Naive B cell (primary cell): ENCODE measurements at regions not wholly inside any gene's neighbourhood (a gene's known extent, or its start where the extent isn't known, plus 50 kb on each side); places are given as distances from the start of the nearest gene placed in this dataset.

ENCODE experiments used
- ATAC-seq, 2 donors: fragments of 150-1000 bp; cut with Tn5 transposase; 2 replicates each; pipeline ENCODE4 v1.10.0; 2021; ENCODE audit warnings: low read depth in 2 of 2, mild to moderate bottlenecking in 2 of 2, moderate library complexity in 2 of 2
- DNase-seq: peaks from one replicate; pipeline ENCODE4 v3.0.0; 2022
- H3K27ac Mint-ChIP-seq, 6 donors: one replicate each; pipeline ENCODE4 v1.8.0; 2020 to 2022; ENCODE audit warnings: mild to moderate bottlenecking in 6 of 6, mixed read lengths in 6 of 6, moderate library complexity in 5 of 6, inconsistent platforms in 2 of 6
- H3K27me3 Mint-ChIP-seq, 3 donors: one replicate each; pipeline ENCODE4 v1.8.0; 2021 to 2022; ENCODE audit warnings: mixed read lengths in 3 of 3, mild to moderate bottlenecking in 1 of 3
- H3K36me3 Mint-ChIP-seq, 2 donors: one replicate each; pipeline ENCODE4 v1.8.0; 2020 to 2022; ENCODE audit warnings: mixed read lengths in 2 of 2, inconsistent platforms in 1 of 2, mild to moderate bottlenecking in 1 of 2
- H3K4me1 Mint-ChIP-seq, 3 donors: one replicate each; pipeline ENCODE4 v1.8.0; 2020 to 2022; ENCODE audit warnings: mixed read lengths in 3 of 3, inconsistent platforms in 1 of 3, mild to moderate bottlenecking in 1 of 3, moderate library complexity in 1 of 3
- H3K4me3 Mint-ChIP-seq, 8 donors: one replicate each; pipeline ENCODE4 v1.8.0; 2020 to 2022; ENCODE audit warnings: mild to moderate bottlenecking in 8 of 8, mixed read lengths in 8 of 8, moderate library complexity in 8 of 8, inconsistent platforms in 2 of 8
- H3K9me3 Mint-ChIP-seq, 7 donors: one replicate each; pipeline ENCODE4 v1.8.0; 2020 to 2022; ENCODE audit warnings: mixed read lengths in 7 of 7, mild to moderate bottlenecking in 5 of 7, inconsistent platforms in 2 of 7, moderate library complexity in 1 of 7

GRCh38 chr9:129497813-129498450, 123.0 kb downstream of the C9orf50 start:
- Mint-ChIP-seq H3K4me1 (peaks cover 4 to 12% (median 6%) of the 10 kb centered on the region in 3 donors), H3K4me3 (peak overlapping the region in 3 of 8 donors; percentile 2 to 24 (median 9)), H3K36me3 (peaks cover 0 to 8% of the 10 kb centered on the region in 2 donors), H3K27me3 (peaks cover 6 to 32% (median 19%) of the 10 kb centered on the region in 3 donors), H3K27ac (peak overlapping the region in 3 of 6 donors; percentile 32 to 69 (median 51)), H3K9me3 (peaks cover 0 to 1% (median 0%) of the 10 kb centered on the region in 7 donors)
- no peak for ATAC-seq
- no peak for DNase-seq

DNA sequence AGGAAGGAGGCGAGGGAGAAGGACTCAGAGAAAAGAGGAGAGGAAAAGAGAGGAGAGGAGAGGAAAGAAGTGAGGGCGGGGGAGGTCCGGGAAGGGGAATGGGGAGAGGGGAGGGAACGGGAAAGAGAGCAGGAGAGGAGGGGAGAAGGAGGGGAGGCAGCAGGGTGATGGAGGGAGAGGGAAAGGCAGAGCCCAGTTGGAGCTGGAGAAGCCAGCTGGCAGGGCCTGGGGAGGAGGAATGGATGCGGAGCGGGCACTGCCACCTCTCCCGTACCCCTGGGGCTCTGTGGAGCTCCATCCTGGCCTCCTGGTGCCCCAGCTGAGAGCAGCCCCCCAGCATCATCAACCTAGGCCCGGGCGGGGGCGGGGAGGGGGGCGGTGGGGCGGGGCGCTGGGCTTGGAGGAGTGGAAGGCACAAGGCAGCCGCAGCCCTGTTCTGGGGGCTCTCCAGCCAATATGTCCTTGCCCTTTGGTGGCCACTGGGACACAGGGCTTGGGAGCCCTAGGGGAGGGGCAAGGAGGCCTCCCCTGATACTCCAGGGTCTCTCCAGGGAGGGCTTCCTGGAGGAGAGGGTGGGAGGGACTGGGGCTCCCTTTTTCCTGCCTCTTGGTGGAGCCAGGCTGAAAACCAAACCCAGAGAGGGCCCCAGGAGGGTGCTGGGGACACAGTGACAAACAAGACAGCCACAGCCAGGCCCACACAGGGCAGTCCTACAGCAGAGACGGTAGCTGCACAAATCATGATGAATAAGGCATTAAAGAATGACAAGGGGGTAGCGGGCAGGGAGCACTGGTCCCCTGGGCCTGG, 123.7 kb downstream of the C9orf50 start:
- ATAC-seq (no peak), DNase-seq (no peak)
- Mint-ChIP-seq H3K4me1 (peaks cover 4 to 12% (median 6%) of the 10 kb centered on the region in 3 donors), H3K27me3 (peaks cover 6 to 35% (median 21%) of the 10 kb centered on the region in 3 donors), H3K9me3 (peaks cover 0 to 1% (median 0%) of the 10 kb centered on the region in 7 donors), H3K4me3 (peak overlapping the region in 6 of 8 donors; percentile 9 to 88 (median 60)), H3K36me3 (peaks cover 0 to 8% of the 10 kb centered on the region in 2 donors), H3K27ac (peak overlapping the region in 3 of 6 donors; percentile 54 to 78 (median 76))

GRCh38 chr9:129496473-129497004, 124.4 kb downstream of the C9orf50 start:
- peak overlapping the region in 4 of 6 donors; percentile 49 to 78 (median 65) for H3K27ac Mint-ChIP-seq
- ATAC-seq (peak; percentile 71 to 73), DNase-seq (peak; percentile 38)
- H3K36me3 Mint-ChIP-seq, result peaks cover 0 to 8% of the 10 kb centered on the region in 2 donors
- H3K4me1 Mint-ChIP-seq, result peaks cover 4 to 12% (median 6%) of the 10 kb centered on the region in 3 donors
- peaks cover 0 to 1% (median 0%) of the 10 kb centered on the region in 7 donors for H3K9me3 Mint-ChIP-seq
- peak overlapping the region; percentile 38 to 88 (median 76) for H3K4me3 Mint-ChIP-seq
- peaks cover 6 to 41% (median 28%) of the 10 kb centered on the region in 3 donors for H3K27me3 Mint-ChIP-seq

GRCh38 chr9:129495620-129496472, 125.1 kb downstream of the C9orf50 start:
- ATAC-seq (peak; percentile 77 to 80), DNase-seq (peak; percentile 54)
- Mint-ChIP-seq H3K36me3 (peaks cover 0 to 8% of the 10 kb centered on the region in 2 donors), H3K4me3 (peak overlapping the region; percentile 43 to 88 (median 76)), H3K27ac (peak overlapping the region in 4 of 6 donors; percentile 14 to 77 (median 46)), H3K27me3 (peaks cover 6 to 46% (median 35%) of the 10 kb centered on the region in 3 donors), H3K4me1 (peaks cover 4 to 12% (median 6%) of the 10 kb centered on the region in 3 donors), H3K9me3 (peaks cover 0 to 1% (median 0%) of the 10 kb centered on the region in 7 donors)

DNA sequence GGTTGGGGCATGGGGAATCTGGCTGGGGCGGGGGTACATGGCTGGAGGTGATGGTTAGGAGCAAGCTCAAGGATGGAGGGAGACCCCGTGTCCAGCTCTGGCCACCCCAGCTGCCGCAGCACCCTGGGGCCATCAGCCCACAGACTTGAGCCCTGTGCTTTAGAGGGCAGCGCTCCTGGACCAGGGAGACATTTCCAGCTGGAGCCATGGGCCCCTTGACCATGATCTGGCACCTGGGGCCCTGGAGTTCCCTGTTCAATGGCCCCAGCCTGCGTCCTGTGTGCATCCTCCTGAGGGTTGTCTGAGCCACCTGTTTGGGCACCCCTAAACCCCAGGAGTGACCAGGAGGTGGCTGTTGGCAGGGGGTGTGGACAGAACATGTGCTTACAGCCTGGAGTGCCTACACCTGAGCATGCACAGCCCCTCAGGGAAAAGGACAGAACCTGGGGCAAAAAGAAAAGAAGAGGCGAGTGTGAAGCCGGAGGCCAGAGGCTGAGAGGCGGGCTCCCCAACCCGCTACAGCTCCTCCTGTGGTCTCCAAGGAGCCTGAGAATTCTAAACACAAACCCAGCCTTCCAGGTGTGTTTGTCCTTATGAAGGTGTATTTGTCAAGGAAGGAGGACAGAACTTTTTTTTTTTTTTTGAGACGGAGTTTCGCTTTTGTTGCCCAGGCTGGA, 126.7 kb downstream of the C9orf50 start:
- ATAC-seq (no peak), DNase-seq (no peak)
- peak overlapping the region in 4 of 8 donors; percentile 12 to 69 (median 55) for H3K4me3 Mint-ChIP-seq
- peaks cover 0 to 8% of the 10 kb centered on the region in 2 donors for H3K36me3 Mint-ChIP-seq
- peaks cover 6 to 54% (median 45%) of the 10 kb centered on the region in 3 donors for H3K27me3 Mint-ChIP-seq
- H3K9me3 Mint-ChIP-seq, result peaks cover 0 to 1% (median 0%) of the 10 kb centered on the region in 7 donors
- peaks cover 10 to 19% (median 11%) of the 10 kb centered on the region in 3 donors for H3K4me1 Mint-ChIP-seq
- no peak overlapping the region for H3K27ac Mint-ChIP-seq

DNA sequence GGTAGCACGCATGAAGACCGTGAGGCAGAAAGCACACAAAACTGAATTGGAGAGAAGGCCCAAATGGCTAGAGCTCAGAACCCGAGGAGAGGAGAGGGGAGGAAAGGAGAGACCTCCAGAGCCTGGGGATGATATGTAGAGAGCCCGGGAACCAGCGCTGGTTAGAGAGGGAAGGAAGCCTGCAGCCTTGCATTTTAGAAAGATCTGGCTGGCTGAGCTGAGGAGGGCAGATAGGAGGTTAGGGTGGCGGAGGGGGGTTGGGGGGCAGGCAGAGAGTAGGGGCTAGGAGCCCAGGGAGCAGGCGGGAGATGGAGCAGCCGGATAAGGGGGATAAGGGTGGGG, 127.2 kb downstream of the C9orf50 start:
- Mint-ChIP-seq H3K27me3 (peaks cover 10 to 54% (median 45%) of the 10 kb centered on the region in 3 donors), H3K27ac (peak overlapping the region in 1 of 6 donors; percentile 78), H3K4me1 (peaks cover 14 to 23% (median 15%) of the 10 kb centered on the region in 3 donors), H3K36me3 (peaks cover 0 to 8% of the 10 kb centered on the region in 2 donors), H3K4me3 (peak overlapping the region in 5 of 8 donors; percentile 27 to 66 (median 39)), H3K9me3 (peaks cover 0 to 1% (median 0%) of the 10 kb centered on the region in 7 donors)
- ATAC-seq, result no peak
- DNase-seq, result no peak

GRCh38 chr9:129493002-129493705, 127.7 kb downstream of the C9orf50 start:
- Mint-ChIP-seq H3K27ac (peak overlapping the region in 1 of 6 donors; percentile 78), H3K4me3 (peak overlapping the region in 4 of 8 donors; percentile 27 to 66 (median 38)), H3K27me3 (peaks cover 10 to 54% (median 45%) of the 10 kb centered on the region in 3 donors), H3K9me3 (peaks cover 0 to 1% (median 0%) of the 10 kb centered on the region in 7 donors), H3K36me3 (peaks cover 0 to 8% of the 10 kb centered on the region in 2 donors), H3K4me1 (peaks cover 14 to 24% (median 17%) of the 10 kb centered on the region in 3 donors)
- no peak for DNase-seq
- no peak for ATAC-seq

GRCh38 chr9:129491487-129491855, 129.4 kb downstream of the C9orf50 start:
- Mint-ChIP-seq H3K36me3 (peaks cover 0 to 8% of the 10 kb centered on the region in 2 donors), H3K4me3 (no peak overlapping the region), H3K27me3 (peaks cover 10 to 48% (median 45%) of the 10 kb centered on the region in 3 donors), H3K27ac (peak overlapping the region in 1 of 6 donors; percentile 19), H3K4me1 (peaks cover 17 to 25% (median 19%) of the 10 kb centered on the region in 3 donors), H3K9me3 (no peaks in the 10 kb centered on the region)
- ATAC-seq (no peak), DNase-seq (no peak)

DNA sequence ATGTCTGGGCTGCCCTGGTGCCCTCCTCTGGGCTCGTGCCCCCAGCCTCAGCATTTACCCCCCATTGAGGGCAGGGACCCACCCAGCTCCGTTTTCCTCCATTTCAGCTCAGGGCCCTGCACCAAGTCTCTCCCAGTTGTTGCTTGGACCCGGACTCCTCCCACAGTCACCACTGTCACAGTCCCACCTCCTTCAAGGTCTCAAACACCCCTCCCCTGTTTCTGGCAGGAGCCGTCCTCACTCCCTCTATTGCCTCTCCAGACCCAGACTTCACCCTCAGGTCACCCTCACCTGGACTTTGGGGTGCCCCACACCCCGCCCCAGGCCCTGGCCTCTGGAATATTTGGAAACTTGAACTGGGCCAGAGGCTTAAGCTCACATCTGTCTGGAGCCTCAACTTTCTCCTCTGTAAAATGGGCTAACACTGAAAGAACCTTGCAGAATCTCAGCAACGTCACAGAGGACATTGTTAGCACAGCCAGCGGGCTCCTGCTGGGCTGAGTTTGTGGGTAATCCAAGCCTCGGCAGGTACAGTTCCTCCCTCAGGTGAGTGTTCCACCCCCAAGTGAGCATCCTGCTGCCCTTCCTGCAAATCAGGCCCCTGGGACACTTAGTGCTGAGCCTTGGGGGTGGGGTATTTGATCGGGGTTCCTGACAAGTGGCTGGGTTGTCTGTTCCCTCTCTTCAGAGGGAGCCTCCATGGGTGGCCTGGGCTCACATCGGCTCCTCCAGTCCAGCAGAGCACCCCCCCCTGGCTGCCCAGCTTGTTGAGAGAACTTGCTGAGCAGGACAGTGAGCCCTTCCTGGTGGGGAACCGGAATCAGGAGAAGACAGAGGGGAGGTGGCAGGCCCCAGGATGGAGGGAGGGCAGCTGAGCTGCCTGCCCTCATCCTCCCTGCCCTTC, 130.1 kb downstream of the C9orf50 start:
- peaks cover 10 to 44% (median 43%) of the 10 kb centered on the region in 3 donors for H3K27me3 Mint-ChIP-seq
- H3K36me3 Mint-ChIP-seq, result peaks cover 0 to 8% of the 10 kb centered on the region in 2 donors
- peaks cover 17 to 25% (median 19%) of the 10 kb centered on the region in 3 donors for H3K4me1 Mint-ChIP-seq
- peak overlapping the region in 7 of 8 donors; percentile 5 to 78 (median 29) for H3K4me3 Mint-ChIP-seq
- no peaks in the 10 kb centered on the region for H3K9me3 Mint-ChIP-seq
- H3K27ac Mint-ChIP-seq, result peak overlapping the region in 3 of 6 donors; percentile 26 to 85 (median 70)
- ATAC-seq (no peak), DNase-seq (no peak)

GRCh38 chr9:129489838-129490582, 130.9 kb downstream of the C9orf50 start:
- peak overlapping the region; percentile 24 to 91 (median 80) for H3K4me3 Mint-ChIP-seq
- H3K36me3 Mint-ChIP-seq, result peaks cover 0 to 8% of the 10 kb centered on the region in 2 donors
- no peaks in the 10 kb centered on the region for H3K9me3 Mint-ChIP-seq
- H3K27ac Mint-ChIP-seq, result peak overlapping the region in 3 of 6 donors; percentile 70 to 94 (median 93)
- DNase-seq, result no peak
- H3K27me3 Mint-ChIP-seq, result peaks cover 10 to 44% (median 35%) of the 10 kb centered on the region in 3 donors
- H3K4me1 Mint-ChIP-seq, result peaks cover 17 to 20% (median 19%) of the 10 kb centered on the region in 3 donors
- no peak for ATAC-seq
